ENCODE measurements at regions not wholly inside any gene's neighbourhood (a gene's known extent, or its start where the extent isn't known, plus 50 kb on each side); places are given as distances from the start of the nearest gene placed in this dataset.

DNA sequence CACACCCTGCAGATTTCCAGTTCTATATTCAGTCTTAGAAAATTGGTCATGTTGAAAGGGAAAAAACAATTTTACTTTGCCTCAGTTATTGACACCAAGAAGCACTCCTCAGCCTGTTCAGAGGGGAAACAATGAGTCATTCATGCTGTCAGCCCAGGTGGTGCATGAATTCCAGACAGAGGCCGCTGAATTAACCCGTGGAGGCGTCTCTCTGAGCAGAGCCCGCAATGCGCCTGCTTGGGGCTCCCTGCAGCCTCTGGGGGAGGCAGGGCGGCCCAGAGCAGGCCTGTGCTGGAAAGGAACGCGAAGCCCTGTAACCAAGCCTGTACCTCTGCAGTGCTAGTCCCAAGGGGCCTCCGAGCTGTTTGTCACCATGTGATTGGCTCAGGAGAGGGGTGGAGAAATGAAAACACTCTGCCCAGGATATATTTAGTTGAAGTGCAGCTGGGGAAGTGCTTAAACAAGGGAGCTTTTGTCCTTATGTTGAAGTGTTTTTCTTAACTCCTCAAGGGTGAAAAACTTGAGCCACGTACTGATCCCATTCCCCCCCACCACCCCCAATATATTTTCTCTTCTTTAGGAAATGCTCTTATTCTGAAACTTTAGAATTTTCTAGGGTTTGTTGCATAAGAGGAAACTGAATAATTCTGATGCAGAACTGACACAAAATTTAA, 68.3 kb upstream of the CHD2 start (continued):
- TF ChIP-seq CTCF (IDR thresholded peaks at IDR 0.05 in 2 of 3, conservative IDR thresholded peaks at IDR 0.05 in 1 of 3; ENCODE audit: control insufficient read depth in 2 of 3, extremely low read depth in 1 of 3, insufficient read depth in 1 of 3, low read depth in 3 of 3, low read length in 3 of 3) (no peak), HDAC2 (IDR thresholded peaks at IDR 0.05) (no peak), BCL11A (IDR thresholded peaks at IDR 0.05; ENCODE audit: low read depth, low read length) (no peak), IKZF1 (conservative IDR thresholded peaks at IDR 0.05) (peak; percentile 90), MYB (IDR thresholded peaks at IDR 0.05; ENCODE audit: borderline replicate concordance, low read depth, low read length) (no peak), GATAD2B (conservative IDR thresholded peaks at IDR 0.05; ENCODE audit: low read depth) (peak; percentile 83), RFX5 (IDR thresholded peaks at IDR 0.05; ENCODE audit: low read depth, low read length) (peak; percentile 71), SPI1 (IDR thresholded peaks at IDR 0.05; ENCODE audit: borderline replicate concordance, insufficient read depth, low read depth, low read length) (peak; percentile 74; the same call in 1 of the 2 replicates), NR2C2 (IDR thresholded peaks at IDR 0.05; ENCODE audit: borderline replicate concordance, control insufficient read depth, insufficient read length, low read depth) (no peak), RCOR1 (conservative IDR thresholded peaks at IDR 0.05; ENCODE audit: low read depth, low read length) (peak; percentile 28; the same call in 1 of the 2 replicates), MTA3 (IDR thresholded peaks at IDR 0.05; ENCODE audit: borderline replicate concordance, low read length) (no peak; the same call in 1 of the 2 replicates), NBN (IDR thresholded peaks at IDR 0.05) (peak; percentile 90; the same call in 1 of the 2 replicates), DPF2 (IDR thresholded peaks at IDR 0.05) (peak; percentile 87), ZBED1 (IDR thresholded peaks at IDR 0.05; ENCODE audit: borderline replicate concordance) (peak; percentile 60; the same call in 1 of the 2 replicates)
- TF ChIP-seq, protein P1, sequence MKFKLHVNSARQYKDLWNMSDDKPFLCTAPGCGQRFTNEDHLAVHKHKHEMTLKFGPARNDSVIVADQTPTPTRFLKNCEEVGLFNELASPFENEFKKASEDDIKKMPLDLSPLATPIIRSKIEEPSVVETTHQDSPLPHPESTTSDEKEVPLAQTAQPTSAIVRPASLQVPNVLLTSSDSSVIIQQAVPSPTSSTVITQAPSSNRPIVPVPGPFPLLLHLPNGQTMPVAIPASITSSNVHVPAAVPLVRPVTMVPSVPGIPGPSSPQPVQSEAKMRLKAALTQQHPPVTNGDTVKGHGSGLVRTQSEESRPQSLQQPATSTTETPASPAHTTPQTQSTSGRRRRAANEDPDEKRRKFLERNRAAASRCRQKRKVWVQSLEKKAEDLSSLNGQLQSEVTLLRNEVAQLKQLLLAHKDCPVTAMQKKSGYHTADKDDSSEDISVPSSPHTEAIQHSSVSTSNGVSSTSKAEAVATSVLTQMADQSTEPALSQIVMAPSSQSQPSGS (IDR thresholded peaks at IDR 0.05; ENCODE audit: low read length): peak; percentile 89
- TF ChIP-seq, protein P2, sequence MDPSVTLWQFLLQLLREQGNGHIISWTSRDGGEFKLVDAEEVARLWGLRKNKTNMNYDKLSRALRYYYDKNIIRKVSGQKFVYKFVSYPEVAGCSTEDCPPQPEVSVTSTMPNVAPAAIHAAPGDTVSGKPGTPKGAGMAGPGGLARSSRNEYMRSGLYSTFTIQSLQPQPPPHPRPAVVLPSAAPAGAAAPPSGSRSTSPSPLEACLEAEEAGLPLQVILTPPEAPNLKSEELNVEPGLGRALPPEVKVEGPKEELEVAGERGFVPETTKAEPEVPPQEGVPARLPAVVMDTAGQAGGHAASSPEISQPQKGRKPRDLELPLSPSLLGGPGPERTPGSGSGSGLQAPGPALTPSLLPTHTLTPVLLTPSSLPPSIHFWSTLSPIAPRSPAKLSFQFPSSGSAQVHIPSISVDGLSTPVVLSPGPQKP (IDR thresholded peaks at IDR 0.05; ENCODE audit: low read depth, low read length): 0 out of 2 replicates have a peak, but pooled peaks have one; percentile 36
- TF ChIP-seq, protein P3, sequence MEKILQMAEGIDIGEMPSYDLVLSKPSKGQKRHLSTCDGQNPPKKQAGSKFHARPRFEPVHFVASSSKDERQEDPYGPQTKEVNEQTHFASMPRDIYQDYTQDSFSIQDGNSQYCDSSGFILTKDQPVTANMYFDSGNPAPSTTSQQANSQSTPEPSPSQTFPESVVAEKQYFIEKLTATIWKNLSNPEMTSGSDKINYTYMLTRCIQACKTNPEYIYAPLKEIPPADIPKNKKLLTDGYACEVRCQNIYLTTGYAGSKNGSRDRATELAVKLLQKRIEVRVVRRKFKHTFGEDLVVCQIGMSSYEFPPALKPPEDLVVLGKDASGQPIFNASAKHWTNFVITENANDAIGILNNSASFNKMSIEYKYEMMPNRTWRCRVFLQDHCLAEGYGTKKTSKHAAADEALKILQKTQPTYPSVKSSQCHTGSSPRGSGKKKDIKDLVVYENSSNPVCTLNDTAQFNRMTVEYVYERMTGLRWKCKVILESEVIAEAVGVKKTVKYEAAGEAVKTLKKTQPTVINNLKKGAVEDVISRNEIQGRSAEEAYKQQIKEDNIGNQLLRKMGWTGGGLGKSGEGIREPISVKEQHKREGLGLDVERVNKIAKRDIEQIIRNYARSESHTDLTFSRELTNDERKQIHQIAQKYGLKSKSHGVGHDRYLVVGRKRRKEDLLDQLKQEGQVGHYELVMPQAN (conservative IDR thresholded peaks at IDR 0.05): peak; percentile 71
- TF ChIP-seq, protein P4, sequence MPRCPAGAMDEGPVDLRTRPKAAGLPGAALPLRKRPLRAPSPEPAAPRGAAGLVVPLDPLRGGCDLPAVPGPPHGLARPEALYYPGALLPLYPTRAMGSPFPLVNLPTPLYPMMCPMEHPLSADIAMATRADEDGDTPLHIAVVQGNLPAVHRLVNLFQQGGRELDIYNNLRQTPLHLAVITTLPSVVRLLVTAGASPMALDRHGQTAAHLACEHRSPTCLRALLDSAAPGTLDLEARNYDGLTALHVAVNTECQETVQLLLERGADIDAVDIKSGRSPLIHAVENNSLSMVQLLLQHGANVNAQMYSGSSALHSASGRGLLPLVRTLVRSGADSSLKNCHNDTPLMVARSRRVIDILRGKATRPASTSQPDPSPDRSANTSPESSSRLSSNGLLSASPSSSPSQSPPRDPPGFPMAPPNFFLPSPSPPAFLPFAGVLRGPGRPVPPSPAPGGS (IDR thresholded peaks at IDR 0.05; ENCODE audit: borderline replicate concordance, insufficient read depth, low read depth, low read length, poor library complexity, severe bottlenecking): peak; percentile 61
